Activated CD8-positive, alpha-beta T cell treated with anti-CD3 and anti-CD28 coated beads, Interleukin-2, amount 10 ng/mL, durations not matched to agents 7 days and 5 days (primary cell): ENCODE measurements at regions not wholly inside any gene's neighbourhood (a gene's known extent, or its start where the extent isn't known, plus 50 kb on each side); places are given as distances from the start of the nearest gene placed in this dataset.

Experiments
- ATAC-seq: fragments of 150-1000 bp; cut with Tn5 transposase; one replicate; pipeline ENCODE4 v1.10.0; 2021; ENCODE audit warnings: moderate library complexity
- CTCF ChIA-PET: fragments of 350-600 bp; sonication (Branson Sonifier 250); formaldehyde crosslinking; loops from one replicate; lab custom pipeline; 2021; ENCODE audit warnings: antibody characterized with exemption; lab: Charles Lee
- POLR2A ChIA-PET: fragments of 350-600 bp; sonication (Branson Sonifier 250); formaldehyde crosslinking; loops from one replicate; lab custom pipeline; 2021; ENCODE audit warnings: antibody characterized with exemption; lab: Charles Lee
- DNase-seq: peaks from one replicate; pipeline ENCODE4 v3.0.0-alpha.2; 2020
- H3K27ac Mint-ChIP-seq: one replicate; pipeline ENCODE4 v1.8.0; 2021; ENCODE audit warnings: mild to moderate bottlenecking, mixed read lengths
- H3K27me3 Mint-ChIP-seq: one replicate; pipeline ENCODE4 v1.8.0; 2021; ENCODE audit warnings: low read depth, mixed read lengths
- H3K36me3 Mint-ChIP-seq: one replicate; pipeline ENCODE4 v1.8.0; 2021; ENCODE audit warnings: low read depth, mixed read lengths
- H3K4me1 Mint-ChIP-seq: one replicate; pipeline ENCODE4 v1.8.0; 2021; ENCODE audit warnings: low read depth, mixed read lengths
- H3K4me3 Mint-ChIP-seq: one replicate; pipeline ENCODE4 v1.8.0; 2021; ENCODE audit warnings: mild to moderate bottlenecking, mixed read lengths
- H3K9me3 Mint-ChIP-seq: one replicate; pipeline ENCODE4 v1.8.0; 2022; ENCODE audit warnings: mixed read lengths; ENCODE audit not compliant: insufficient read depth

GRCh38 chr9:108483676-108484075, 372.1 kb downstream of the ACTL7B start:
- DNase-seq (no peak), ATAC-seq (no peak)
- Mint-ChIP-seq H3K27ac (no peak overlapping the region), H3K36me3 (no peaks in the 10 kb centered on the region), H3K4me3 (no peak overlapping the region), H3K4me1 (no peaks in the 10 kb centered on the region), H3K9me3 (no peaks in the 10 kb centered on the region), H3K27me3 (no peaks in the 10 kb centered on the region)
- ChIA-PET CTCF (no interaction called here), POLR2A (no interaction called here)

- H3K27ac Mint-ChIP-seq = no peak overlapping the region
- H3K27me3 Mint-ChIP-seq = no peaks in the 10 kb centered on the region
- no peaks in the 10 kb centered on the region for H3K36me3 Mint-ChIP-seq
- POLR2A ChIA-PET = no interaction called here
- no peak for DNase-seq
- H3K4me1 Mint-ChIP-seq = no peaks in the 10 kb centered on the region
- no peak overlapping the region for H3K4me3 Mint-ChIP-seq
- no peak for ATAC-seq
- CTCF ChIA-PET = no interaction called here
- H3K9me3 Mint-ChIP-seq = no peaks in the 10 kb centered on the region
These were observed 375.7 kb downstream of the ACTL7B start for GRCh38 chr9:108479989-108480652.

GRCh38 chr9:108478431-108479332, 377.1 kb downstream of the ACTL7B start:
- Mint-ChIP-seq H3K9me3 (no peaks in the 10 kb centered on the region), H3K27ac (no peak overlapping the region), H3K36me3 (no peaks in the 10 kb centered on the region), H3K27me3 (no peaks in the 10 kb centered on the region), H3K4me3 (no peak overlapping the region), H3K4me1 (no peaks in the 10 kb centered on the region)
- POLR2A ChIA-PET = no interaction called here
- no peak for DNase-seq
- CTCF ChIA-PET = no interaction called here
- no peak for ATAC-seq

GRCh38 chr9:108477529-108478006, 378.2 kb downstream of the ACTL7B start:
- ChIA-PET POLR2A (no interaction called here), CTCF (no interaction called here)
- no peaks in the 10 kb centered on the region for H3K27me3 Mint-ChIP-seq
- no peaks in the 10 kb centered on the region for H3K9me3 Mint-ChIP-seq
- H3K36me3 Mint-ChIP-seq = no peaks in the 10 kb centered on the region
- H3K4me1 Mint-ChIP-seq = no peaks in the 10 kb centered on the region
- no peak overlapping the region for H3K4me3 Mint-ChIP-seq
- no peak for DNase-seq
- no peak for ATAC-seq
- H3K27ac Mint-ChIP-seq = no peak overlapping the region

GRCh38 chr9:108476574-108476973, 379.2 kb downstream of the ACTL7B start:
- Mint-ChIP-seq H3K4me1 (no peaks in the 10 kb centered on the region), H3K27me3 (no peaks in the 10 kb centered on the region), H3K36me3 (no peaks in the 10 kb centered on the region), H3K4me3 (no peak overlapping the region), H3K27ac (no peak overlapping the region), H3K9me3 (no peaks in the 10 kb centered on the region)
- POLR2A ChIA-PET = no interaction called here
- CTCF ChIA-PET = no interaction called here
- ATAC-seq = no peak
- DNase-seq = no peak

- POLR2A ChIA-PET = no interaction called here
- Mint-ChIP-seq H3K9me3 (no peaks in the 10 kb centered on the region), H3K27me3 (no peaks in the 10 kb centered on the region), H3K27ac (no peak overlapping the region), H3K4me1 (no peaks in the 10 kb centered on the region), H3K4me3 (no peak overlapping the region), H3K36me3 (no peaks in the 10 kb centered on the region)
- no peak for ATAC-seq
- no peak for DNase-seq
- CTCF ChIA-PET = no interaction called here
These were observed 380.0 kb downstream of the ACTL7B start for GRCh38 chr9:108475813-108476212.

- Mint-ChIP-seq H3K4me3 (no peak overlapping the region), H3K4me1 (no peaks in the 10 kb centered on the region), H3K27me3 (no peaks in the 10 kb centered on the region), H3K36me3 (no peaks in the 10 kb centered on the region), H3K9me3 (no peaks in the 10 kb centered on the region), H3K27ac (no peak overlapping the region)
- no peak for DNase-seq
- CTCF ChIA-PET = no interaction called here
- POLR2A ChIA-PET = interaction anchor here (0.6 kb wide), 1 partner anchor 405 kb away, joined by 3 read pairs; no protein-coding TSS in a partner anchor
- ATAC-seq = no peak
These were observed 381.4 kb downstream of the ACTL7B start for GRCh38 chr9:108474356-108474755.

GRCh38 chr9:108473209-108474112, 382.3 kb downstream of the ACTL7B start:
- H3K9me3 Mint-ChIP-seq = no peaks in the 10 kb centered on the region
- H3K27ac Mint-ChIP-seq = no peak overlapping the region
- no peak overlapping the region for H3K4me3 Mint-ChIP-seq
- ChIA-PET POLR2A (no interaction called here), CTCF (no interaction called here)
- DNase-seq = no peak
- H3K36me3 Mint-ChIP-seq = no peaks in the 10 kb centered on the region
- no peaks in the 10 kb centered on the region for H3K27me3 Mint-ChIP-seq
- no peak for ATAC-seq
- no peaks in the 10 kb centered on the region for H3K4me1 Mint-ChIP-seq

- DNase-seq (no peak), ATAC-seq (no peak)
- no peak overlapping the region for H3K4me3 Mint-ChIP-seq
- CTCF ChIA-PET = no interaction called here
- POLR2A ChIA-PET = no interaction called here
- no peaks in the 10 kb centered on the region for H3K27me3 Mint-ChIP-seq
- no peaks in the 10 kb centered on the region for H3K9me3 Mint-ChIP-seq
- H3K4me1 Mint-ChIP-seq = no peaks in the 10 kb centered on the region
- H3K36me3 Mint-ChIP-seq = no peaks in the 10 kb centered on the region
- H3K27ac Mint-ChIP-seq = no peak overlapping the region
These were observed 386.1 kb downstream of the ACTL7B start for GRCh38 chr9:108469654-108470053.

GRCh38 chr9:108468364-108468763, 387.4 kb downstream of the ACTL7B start:
- no peak overlapping the region for H3K4me3 Mint-ChIP-seq
- CTCF ChIA-PET = interaction anchor here (1.9 kb wide), 1 partner anchor 97 kb away, joined by 4 read pairs; no protein-coding TSS in a partner anchor
- H3K4me1 Mint-ChIP-seq = no peaks in the 10 kb centered on the region
- DNase-seq (peak; percentile 24), ATAC-seq (no peak)
- H3K27me3 Mint-ChIP-seq = no peaks in the 10 kb centered on the region
- no peak overlapping the region for H3K27ac Mint-ChIP-seq
- no peaks in the 10 kb centered on the region for H3K36me3 Mint-ChIP-seq
- POLR2A ChIA-PET = no interaction called here
- no peaks in the 10 kb centered on the region for H3K9me3 Mint-ChIP-seq

- DNase-seq (no peak), ATAC-seq (no peak)
- Mint-ChIP-seq H3K27ac (no peak overlapping the region), H3K27me3 (no peaks in the 10 kb centered on the region), H3K36me3 (no peaks in the 10 kb centered on the region), H3K4me3 (no peak overlapping the region), H3K4me1 (no peaks in the 10 kb centered on the region), H3K9me3 (no peaks in the 10 kb centered on the region)
- POLR2A ChIA-PET = no interaction called here
- CTCF ChIA-PET = interaction anchor here (1.9 kb wide), 1 partner anchor 98 kb away, joined by 4 read pairs; no protein-coding TSS in a partner anchor
These were observed 388.0 kb downstream of the ACTL7B start for GRCh38 chr9:108467653-108468324.
